GM12878 (cell line): ENCODE measurements at regions not wholly inside any gene's neighbourhood (a gene's known extent, or its start where the extent isn't known, plus 50 kb on each side); places are given as distances from the start of the nearest gene placed in this dataset.

Source experiments
- ATAC-seq: fragments of 200-7000 bp; cut with Tn5 transposase; 3 replicates; pipeline ENCODE4 v1.9.1; 2020; ENCODE audit warnings: mild to moderate bottlenecking, moderate library complexity
- BruUV-seq: library from RNA; stranded (reverse); fragments of 400-500 nt; replicated peaks from 2 replicates; lab custom pipeline; 2021; lab: Mats Ljungman, UMichigan
- CTCF ChIA-PET: fragments of 300-600 bp; sonication (Branson Sonifier 250); formaldehyde crosslinking; extraction: SDS; loops from one replicate; lab custom pipeline; 2021; ENCODE audit warnings: inconsistent platforms; lab: Yijun Ruan, JAX
- POLR2A ChIA-PET: fragments of 350-600 bp; formaldehyde crosslinking; extraction: SDS; loops from one replicate; lab custom pipeline; 2021; ENCODE audit warnings: inconsistent platforms; lab: Charles Lee
- RAD21 ChIA-PET: fragments of 300-600 bp; sonication (Branson Sonifier 250); formaldehyde crosslinking; loops from one replicate; lab custom pipeline; 2023; ENCODE audit warnings: antibody characterized with exemption; ENCODE audit not compliant: unreplicated experiment; lab: Charles Lee
- SMC1A ChIA-PET: fragments of 300-600 bp; sonication (Branson Sonifier 250); formaldehyde crosslinking; loops from one replicate; lab custom pipeline; 2023; ENCODE audit not compliant: unreplicated experiment, uncharacterized antibody; lab: Charles Lee
- DNase-seq: peaks from one replicate; pipeline ENCODE4 v3.0.0-alpha.2; 2011; ENCODE audit warnings: low read depth, low spot score
- FAIRE-seq: peaks from 3 replicates; lab custom pipeline; 2011; peaks lifted over from hg19 to GRCh38; lab: Jason Lieb, UNC
- H2AFZ ChIP-seq: 2 replicates; pipeline ENCODE4 v1.6.0; 2011; ENCODE audit warnings: low read depth, low read length, control low read depth; ENCODE audit not compliant: control insufficient read depth
- H3K27ac ChIP-seq: 2 replicates; pipeline ENCODE4 v1.5.1; 2011; ENCODE audit warnings: control low read depth; ENCODE audit not compliant: control insufficient read depth, insufficient read depth
- H3K27me3 ChIP-seq, 2 experiments: replicated peaks in 1 of 2; 2 replicates each; pipeline versions ENCODE4 v1.6.0 to v1.6.1; 2011; ENCODE audit warnings: low read length in 1 of 2; ENCODE audit not compliant: control insufficient read depth in 2 of 2, insufficient read depth in 2 of 2
- H3K36me3 ChIP-seq, 2 experiments: 2 replicates each; pipeline ENCODE4 v1.5.1; 2011; ENCODE audit warnings: low read length in 1 of 2; ENCODE audit not compliant: control insufficient read depth in 2 of 2, insufficient read depth in 2 of 2
- H3K4me1 ChIP-seq: 2 replicates; pipeline ENCODE4 v1.6.1; 2011; ENCODE audit warnings: mild to moderate bottlenecking, low read length, moderate library complexity, mixed read lengths; ENCODE audit not compliant: control insufficient read depth, insufficient read depth
- H3K4me2 ChIP-seq: 2 replicates; pipeline ENCODE4 v1.6.0; 2011; ENCODE audit warnings: control low read depth; ENCODE audit not compliant: control insufficient read depth, insufficient read depth
- H3K4me3 ChIP-seq: fragments of 200-600 bp; sonication (generic); 2 replicates; pipeline ENCODE4 v1.5.1; 2016
- H3K79me2 ChIP-seq: 2 replicates; pipeline ENCODE4 v1.6.0; 2011; ENCODE audit warnings: low read length; ENCODE audit not compliant: control insufficient read depth, insufficient read depth
- H3K9ac ChIP-seq: 2 replicates; pipeline ENCODE4 v1.8.0; 2011; ENCODE audit warnings: low read length, control low read depth, mixed read lengths; ENCODE audit not compliant: control insufficient read depth, insufficient read depth
- H3K9me3 ChIP-seq: replicated peaks from 3 replicates; pipeline ENCODE4 v1.5.1; 2011; ENCODE audit warnings: mild to moderate bottlenecking, low read length; ENCODE audit not compliant: control insufficient read depth, insufficient read depth
- H4K20me1 ChIP-seq: 2 replicates; pipeline ENCODE4 v1.6.0; 2011; ENCODE audit not compliant: control insufficient read depth, insufficient read depth
- BMI1 ChIP-seq: fragments of 450-650 bp; IDR thresholded peaks from 2 replicates; pipeline ENCODE4 v1.6.1; 2016; ENCODE audit warnings: mild to moderate bottlenecking, moderate library complexity, borderline replicate concordance
- CHD2 ChIP-seq: IDR thresholded peaks from 2 replicates; pipeline ENCODE4 v1.6.1; 2011; ENCODE audit warnings: low read depth, low read length, improper control_type of control experiment, borderline replicate concordance
- CREB1 ChIP-seq: IDR thresholded peaks from 2 replicates; pipeline ENCODE4 v1.6.1; 2012; ENCODE audit warnings: low read depth, mild to moderate bottlenecking, inconsistent platforms
- EGR1 ChIP-seq, 2 experiments: IDR thresholded peaks; 1 replicate in 1 of 2; 2 replicates in 1 of 2; pipeline ENCODE4 v1.6.1; 2011 to 2012; ENCODE audit warnings: low read depth in 2 of 2, low read length in 2 of 2, borderline replicate concordance in 1 of 2, mild to moderate bottlenecking in 1 of 2, moderate library complexity in 1 of 2
- ETV6 ChIP-seq, 2 experiments: fragments of 450-650 bp in 1 of 2; IDR thresholded peaks in 1 of 2; conservative IDR thresholded peaks in 1 of 2; 2 replicates each; pipeline ENCODE4 v1.6.1; 2014; ENCODE audit warnings: antibody characterized with exemption in 1 of 2, borderline replicate concordance in 1 of 2, low read depth in 1 of 2, mild to moderate bottlenecking in 1 of 2, moderate library complexity in 1 of 2
- EZH2 ChIP-seq: IDR thresholded peaks from 2 replicates; pipeline ENCODE4 v1.6.1; 2012; ENCODE audit warnings: low read depth, mild to moderate bottlenecking, control low read depth, inconsistent platforms, low read length, borderline replicate concordance; ENCODE audit not compliant: control insufficient read depth
- FOXM1 ChIP-seq: IDR thresholded peaks from 2 replicates; pipeline ENCODE4 v1.6.1; 2012; ENCODE audit warnings: low read depth, mild to moderate bottlenecking, inconsistent platforms, low read length, moderate library complexity
- GABPA ChIP-seq: IDR thresholded peaks from 2 replicates; pipeline ENCODE4 v1.6.1; 2014; ENCODE audit warnings: antibody characterized with exemption, low read depth, mild to moderate bottlenecking, inconsistent platforms
- IKZF1 ChIP-seq: fragments of 450-650 bp; conservative IDR thresholded peaks from 2 replicates; pipeline ENCODE4 v1.6.1; 2017; ENCODE audit warnings: antibody characterized with exemption, mild to moderate bottlenecking
- JUND ChIP-seq: IDR thresholded peaks from 2 replicates; pipeline ENCODE4 v1.6.1; 2012; ENCODE audit warnings: low read depth, mild to moderate bottlenecking, low read length, improper control_type of control experiment, moderate library complexity
- MLLT1 ChIP-seq: fragments of 450-650 bp; IDR thresholded peaks from 2 replicates; pipeline ENCODE4 v1.6.1; 2016; ENCODE audit warnings: mild to moderate bottlenecking
- NR2C2 ChIP-seq: IDR thresholded peaks from 2 replicates; pipeline ENCODE4 v1.6.1; 2011; ENCODE audit warnings: borderline replicate concordance, low read depth; ENCODE audit not compliant: control insufficient read depth, insufficient read length
- RAD21 ChIP-seq: IDR thresholded peaks from 2 replicates; pipeline ENCODE4 v1.6.1; 2011; ENCODE audit warnings: mild to moderate bottlenecking, low read depth, low read length, moderate library complexity; ENCODE audit not compliant: insufficient read depth
- SMC3 ChIP-seq: IDR thresholded peaks from 2 replicates; pipeline ENCODE4 v1.6.1; 2011; ENCODE audit warnings: low read length, improper control_type of control experiment, borderline replicate concordance
- SUPT20H ChIP-seq: IDR thresholded peaks from 2 replicates; pipeline ENCODE4 v1.6.1; 2011; ENCODE audit warnings: low read depth, mild to moderate bottlenecking, low read length, moderate library complexity, borderline replicate concordance; ENCODE audit not compliant: control insufficient read depth
- SUZ12 ChIP-seq: fragments of 200-600 bp; sonication (generic); IDR thresholded peaks from one replicate; pipeline ENCODE4 v1.6.1; 2018; ENCODE audit warnings: antibody characterized with exemption, mild to moderate bottlenecking; ENCODE audit not compliant: unreplicated experiment
- WRNIP1 ChIP-seq: IDR thresholded peaks from 2 replicates; pipeline ENCODE4 v1.6.1; 2011; ENCODE audit warnings: low read depth, low read length, improper control_type of control experiment, borderline replicate concordance
- YY1 ChIP-seq: IDR thresholded peaks from 2 replicates; pipeline ENCODE4 v1.6.1; 2011; ENCODE audit warnings: low read depth, mild to moderate bottlenecking, low read length
- ZBTB4 ChIP-seq: fragments of 450-650 bp; formaldehyde crosslinking; IDR thresholded peaks from 2 replicates; pipeline ENCODE4 v1.4.0; 2022; ENCODE audit warnings: mild to moderate bottlenecking, moderate library complexity
- ZZZ3 ChIP-seq: IDR thresholded peaks from 2 replicates; pipeline ENCODE4 v1.6.1; 2011; ENCODE audit warnings: low read depth; ENCODE audit not compliant: control insufficient read depth, insufficient read length
- WGBS: methylation state at CpG from one replicate; pipeline ENCODE4 v1.1.6; 2016; ENCODE audit warnings: low lambda C conversion rate; ENCODE audit not compliant: insufficient replicate concordance, insufficient coverage; ENCODE audit errors: missing lambda C conversion rate; 5-methylcytosine and 5-hydroxymethylcytosine counted together
- in situ Hi-C: fragments of 300-500 bp; cut with MboI; formaldehyde crosslinking; loops from 9 replicates; pipeline ENCODE4 v1.14.3; 2018; ENCODE audit warnings: mixed read lengths
- intact Hi-C: fragments of 100-400 bp; cut with micrococcal nuclease; formaldehyde crosslinking; loops from one replicate; pipeline ENCODE4 v1.14.2; 2022; ENCODE audit not compliant: unreplicated experiment

GRCh38 chr7:19410106-19410505, 264.9 kb upstream of the FERD3L start (continued):
- TF ChIP-seq GABPA (no peak), SUPT20H (no peak), MLLT1 (no peak), WRNIP1 (no peak), EZH2 (no peak), BMI1 (no peak), CHD2 (no peak)

DNA sequence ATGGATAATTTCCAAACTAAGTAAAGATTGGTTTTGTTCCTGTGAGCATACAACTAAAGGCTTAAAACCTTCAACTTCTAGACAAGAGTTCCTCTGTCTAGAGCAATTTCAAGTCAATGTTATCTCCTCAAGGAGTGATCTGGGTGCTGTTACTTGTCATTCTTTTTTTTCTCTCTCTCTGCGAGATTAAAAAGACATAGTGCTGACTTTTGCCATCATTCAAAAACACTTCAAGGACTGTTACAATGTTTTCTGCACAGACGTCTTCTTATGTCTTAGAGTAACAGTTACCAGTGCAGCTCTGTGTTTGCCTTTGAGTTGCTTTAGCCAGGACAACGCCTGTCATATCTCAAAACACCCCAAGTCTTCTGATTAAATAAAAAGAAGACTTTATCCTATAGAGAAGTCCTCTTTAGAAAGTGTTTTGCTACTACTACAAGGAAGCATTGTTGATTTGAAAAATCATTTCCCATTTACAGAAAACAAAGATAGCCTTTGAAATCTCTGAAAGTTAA, 263.5 kb upstream of the FERD3L start:
- no peaks in the 10 kb centered on the region for H3K79me2 ChIP-seq
- H3K4me3 ChIP-seq = no peak overlapping the region
- H3K27ac ChIP-seq = no peak overlapping the region
- no TSS peak for BruUV-seq
- no peaks in the 10 kb centered on the region for H3K9me3 ChIP-seq
- ATAC-seq = no peak
- DNase-seq = no peak
- H3K4me1 ChIP-seq = no peaks in the 10 kb centered on the region
- no peak overlapping the region for H2AFZ ChIP-seq
- no peak for FAIRE-seq
- H3K9ac ChIP-seq = no peak overlapping the region
- ChIA-PET RAD21 (no interaction called here), POLR2A (no interaction called here), CTCF (no interaction called here), SMC1A (no interaction called here)
- WGBS = 0% methylated on average over 3 of the region's 3 CpGs
- intact Hi-C loops = no loop called here
- no peak overlapping the region for H3K4me2 ChIP-seq
- H3K36me3 ChIP-seq = no peaks in the 10 kb centered on the region
- in situ Hi-C loops = no loop called here
- H3K27me3 ChIP-seq = no peaks in the 10 kb centered on the region
- H4K20me1 ChIP-seq = no peaks in the 10 kb centered on the region
- TF ChIP-seq YY1 (no peak), ZZZ3 (no peak), CREB1 (no peak), EGR1 (IDR thresholded peaks at IDR 0.05; ENCODE audit: borderline replicate concordance in 1 of 2, low read depth in 2 of 2, low read length in 2 of 2) (no peak), FOXM1 (no peak), ETV6 (conservative IDR thresholded peaks at IDR 0.05 in 1 of 2, IDR thresholded peaks at IDR 0.05 in 1 of 2; ENCODE audit: borderline replicate concordance in 1 of 2, low read depth in 1 of 2) (no peak), RAD21 (no peak), JUND (no peak), SUZ12 (no peak), ZBTB4 (no peak), IKZF1 (no peak), SMC3 (no peak), NR2C2 (no peak)
